Tibial nerve (tissue), 4 donors: ENCODE measurements at regions not wholly inside any gene's neighbourhood (a gene's known extent, or its start where the extent isn't known, plus 50 kb on each side); places are given as distances from the start of the nearest gene placed in this dataset.

Source experiments
- EP300 ChIP-seq, 2 donors: sonication (generic); formaldehyde crosslinking; IDR thresholded peaks; one replicate each; pipeline ENCODE4 v1.6.1; 2017; ENCODE audit warnings: antibody characterized with exemption in 2 of 2, mild to moderate bottlenecking in 1 of 2
- POLR2A ChIP-seq, 2 donors: fragments of 450-650 bp; IDR thresholded peaks; one replicate each; pipeline ENCODE4 v1.6.1; 2017; ENCODE audit warnings: antibody characterized with exemption in 2 of 2, mild to moderate bottlenecking in 2 of 2, moderate library complexity in 2 of 2
- TF ChIP-seq, protein P1 (sequence below), 5 experiments: fragments of 200-600 bp in 3 of 5; fragments of 450-650 bp in 2 of 5; sonication (generic) in 3 of 5; IDR thresholded peaks; one replicate each; pipeline ENCODE4 v1.5.1; 2016 to 2019; ENCODE audit warnings: antibody characterized with exemption in 5 of 5, mild to moderate bottlenecking in 3 of 5, moderate library complexity in 2 of 5

DNA sequence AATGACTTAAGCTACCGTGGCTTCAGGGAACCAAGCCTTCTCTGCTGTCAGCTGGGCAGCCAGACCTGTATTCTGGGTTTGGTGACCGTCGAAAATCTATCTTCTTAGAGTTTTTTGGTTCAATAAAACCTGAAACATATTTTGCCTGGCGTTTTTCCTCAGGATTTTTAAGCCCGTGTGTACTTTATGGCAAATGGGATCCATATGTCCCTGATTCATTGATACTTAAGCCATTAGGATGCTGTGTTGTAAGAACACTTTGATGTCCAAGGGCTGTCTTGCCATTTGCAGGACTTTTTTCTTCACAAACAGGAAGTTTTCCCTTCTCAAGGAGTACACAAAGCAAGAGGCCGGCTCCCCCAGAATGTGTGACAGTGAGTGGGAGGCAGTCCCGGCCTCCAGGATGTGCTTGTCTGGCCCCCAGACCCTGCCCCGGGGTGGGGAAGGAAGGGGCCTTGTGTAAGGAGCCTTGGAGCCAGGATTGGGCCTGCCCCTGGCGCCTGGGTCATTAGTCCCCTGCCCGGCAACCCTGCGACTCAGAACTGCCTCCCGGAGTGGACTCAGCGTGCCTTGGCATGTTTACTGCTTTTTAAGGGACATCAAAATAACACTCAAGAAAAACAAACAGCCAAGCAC, 83.4 kb upstream of the SMIM23 start:
- TF ChIP-seq, protein P1, sequence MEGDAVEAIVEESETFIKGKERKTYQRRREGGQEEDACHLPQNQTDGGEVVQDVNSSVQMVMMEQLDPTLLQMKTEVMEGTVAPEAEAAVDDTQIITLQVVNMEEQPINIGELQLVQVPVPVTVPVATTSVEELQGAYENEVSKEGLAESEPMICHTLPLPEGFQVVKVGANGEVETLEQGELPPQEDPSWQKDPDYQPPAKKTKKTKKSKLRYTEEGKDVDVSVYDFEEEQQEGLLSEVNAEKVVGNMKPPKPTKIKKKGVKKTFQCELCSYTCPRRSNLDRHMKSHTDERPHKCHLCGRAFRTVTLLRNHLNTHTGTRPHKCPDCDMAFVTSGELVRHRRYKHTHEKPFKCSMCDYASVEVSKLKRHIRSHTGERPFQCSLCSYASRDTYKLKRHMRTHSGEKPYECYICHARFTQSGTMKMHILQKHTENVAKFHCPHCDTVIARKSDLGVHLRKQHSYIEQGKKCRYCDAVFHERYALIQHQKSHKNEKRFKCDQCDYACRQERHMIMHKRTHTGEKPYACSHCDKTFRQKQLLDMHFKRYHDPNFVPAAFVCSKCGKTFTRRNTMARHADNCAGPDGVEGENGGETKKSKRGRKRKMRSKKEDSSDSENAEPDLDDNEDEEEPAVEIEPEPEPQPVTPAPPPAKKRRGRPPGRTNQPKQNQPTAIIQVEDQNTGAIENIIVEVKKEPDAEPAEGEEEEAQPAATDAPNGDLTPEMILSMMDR (IDR thresholded peaks at IDR 0.05), result no peak
- TF ChIP-seq POLR2A (IDR thresholded peaks at IDR 0.05) (no peak), EP300 (IDR thresholded peaks at IDR 0.05) (no peak)
